ENCODE measurements at regions not wholly inside any gene's neighbourhood (a gene's known extent, or its start where the extent isn't known, plus 50 kb on each side); places are given as distances from the start of the nearest gene placed in this dataset.
"Not testable (repeated sequence)": the region's sequence is repeated elsewhere in the genome, so short reads cannot be mapped to it uniquely, and the experiment has no call there.

GRCh38 chr1:4064150-4064889 is 164.2 kb upstream of the C1orf174 start:
- DNase-seq, result no peak

GRCh38 chr1:4066860-4067599 is 167.0 kb upstream of the C1orf174 start:
- DNase-seq, result no peak

- no peak for DNase-seq
Measured at GRCh38 chr1:4068076-4068475, 168.0 kb upstream of the C1orf174 start.

GRCh38 chr1:4071653-4072052 is 171.6 kb upstream of the C1orf174 start:
- no peak for DNase-seq

GRCh38 chr1:4072481-4073153 is 172.5 kb upstream of the C1orf174 start:
- no peak for DNase-seq

GRCh38 chr1:4075436-4076225 is 175.6 kb upstream of the C1orf174 start:
- no peak for DNase-seq

- no peak for DNase-seq
Measured at GRCh38 chr1:4076346-4076745, 176.3 kb upstream of the C1orf174 start.

- not testable (repeated sequence) for DNase-seq
Measured at GRCh38 chr1:4078091-4078962, 178.3 kb upstream of the C1orf174 start.

- DNase-seq, result no peak
Measured at GRCh38 chr1:4079815-4080214, 179.7 kb upstream of the C1orf174 start.

GRCh38 chr1:4081806-4082711 is 182.0 kb upstream of the C1orf174 start:
- no peak for DNase-seq

- no peak for DNase-seq
Measured at GRCh38 chr1:4083231-4084047, 183.4 kb upstream of the C1orf174 start.

GRCh38 chr1:4084048-4084431 is 184.0 kb upstream of the C1orf174 start:
- no peak for DNase-seq

GRCh38 chr1:4084446-4084845 is 184.4 kb upstream of the C1orf174 start:
- no peak for DNase-seq

- DNase-seq, result no peak
Measured at GRCh38 chr1:4084896-4085295, 184.8 kb upstream of the C1orf174 start.

- DNase-seq, result no peak
Measured at GRCh38 chr1:4085546-4085945, 185.5 kb upstream of the C1orf174 start.

- DNase-seq, result no peak
Measured at GRCh38 chr1:4086085-4086850, 186.2 kb upstream of the C1orf174 start.

GRCh38 chr1:4086921-4087320 is 186.8 kb upstream of the C1orf174 start:
- no peak for DNase-seq

All from nucleus accumbens (tissue), 56 donors.